ENCODE measurements at regions not wholly inside any gene's neighbourhood (a gene's known extent, or its start where the extent isn't known, plus 50 kb on each side); places are given as distances from the start of the nearest gene placed in this dataset.
A peak's percentile ranks its signal among the peaks of the same experiment; 100 is the strongest.

DNA sequence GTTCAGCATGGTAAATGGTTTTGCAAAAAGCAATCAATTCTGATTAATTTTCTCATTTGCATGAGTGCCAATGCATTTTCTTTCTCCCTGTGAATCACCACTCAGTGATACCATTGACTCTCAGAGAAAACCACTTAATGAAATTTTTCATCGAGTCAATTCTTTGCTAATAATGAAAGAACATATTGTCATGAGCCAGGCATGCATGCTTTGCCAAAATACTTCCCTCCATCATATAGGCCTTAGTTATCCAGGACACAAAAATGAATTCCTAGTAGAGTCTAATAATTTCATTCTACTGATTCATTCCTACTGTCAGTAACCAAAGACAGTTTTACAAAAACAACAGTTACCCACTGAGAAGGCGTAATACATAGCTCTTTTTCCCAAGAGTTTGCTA is 680.0 kb downstream of the TRIML1 start:
- TF ChIP-seq, protein P1, sequence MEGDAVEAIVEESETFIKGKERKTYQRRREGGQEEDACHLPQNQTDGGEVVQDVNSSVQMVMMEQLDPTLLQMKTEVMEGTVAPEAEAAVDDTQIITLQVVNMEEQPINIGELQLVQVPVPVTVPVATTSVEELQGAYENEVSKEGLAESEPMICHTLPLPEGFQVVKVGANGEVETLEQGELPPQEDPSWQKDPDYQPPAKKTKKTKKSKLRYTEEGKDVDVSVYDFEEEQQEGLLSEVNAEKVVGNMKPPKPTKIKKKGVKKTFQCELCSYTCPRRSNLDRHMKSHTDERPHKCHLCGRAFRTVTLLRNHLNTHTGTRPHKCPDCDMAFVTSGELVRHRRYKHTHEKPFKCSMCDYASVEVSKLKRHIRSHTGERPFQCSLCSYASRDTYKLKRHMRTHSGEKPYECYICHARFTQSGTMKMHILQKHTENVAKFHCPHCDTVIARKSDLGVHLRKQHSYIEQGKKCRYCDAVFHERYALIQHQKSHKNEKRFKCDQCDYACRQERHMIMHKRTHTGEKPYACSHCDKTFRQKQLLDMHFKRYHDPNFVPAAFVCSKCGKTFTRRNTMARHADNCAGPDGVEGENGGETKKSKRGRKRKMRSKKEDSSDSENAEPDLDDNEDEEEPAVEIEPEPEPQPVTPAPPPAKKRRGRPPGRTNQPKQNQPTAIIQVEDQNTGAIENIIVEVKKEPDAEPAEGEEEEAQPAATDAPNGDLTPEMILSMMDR (IDR thresholded peaks at IDR 0.05; ENCODE audit: insufficient read depth, low read depth, low read length, missing control alignments): no peak
- no peak overlapping the region for H3K4me3 ChIP-seq (ENCODE audit: low read length)
- DNase-seq (ENCODE audit: low read depth): no peak

DNA sequence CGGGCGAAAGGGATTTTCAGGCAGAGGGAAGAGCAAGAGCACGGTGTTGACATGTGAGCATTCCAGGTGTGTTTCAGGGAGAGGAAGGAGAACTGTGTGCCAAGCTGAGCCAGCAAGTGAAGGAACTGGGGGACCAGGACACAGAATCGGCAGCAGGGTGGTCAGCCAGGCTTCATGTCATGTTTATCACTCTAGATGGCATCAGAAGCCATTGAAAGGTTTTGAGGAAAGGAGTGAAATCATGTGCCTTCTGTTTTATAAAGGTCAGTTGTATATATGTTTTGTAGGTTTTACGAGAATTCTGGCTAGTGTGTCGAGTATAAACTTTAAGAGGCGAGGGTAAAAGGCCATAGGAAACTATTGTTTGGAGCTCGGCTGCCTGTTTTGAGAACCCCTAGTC is 682.3 kb downstream of the TRIML1 start:
- DNase-seq (ENCODE audit: low read depth): no peak
- TF ChIP-seq, protein P1 (IDR thresholded peaks at IDR 0.05; ENCODE audit: insufficient read depth, low read depth, low read length, missing control alignments): no peak
- H3K4me3 ChIP-seq (ENCODE audit: low read length): no peak overlapping the region

DNA sequence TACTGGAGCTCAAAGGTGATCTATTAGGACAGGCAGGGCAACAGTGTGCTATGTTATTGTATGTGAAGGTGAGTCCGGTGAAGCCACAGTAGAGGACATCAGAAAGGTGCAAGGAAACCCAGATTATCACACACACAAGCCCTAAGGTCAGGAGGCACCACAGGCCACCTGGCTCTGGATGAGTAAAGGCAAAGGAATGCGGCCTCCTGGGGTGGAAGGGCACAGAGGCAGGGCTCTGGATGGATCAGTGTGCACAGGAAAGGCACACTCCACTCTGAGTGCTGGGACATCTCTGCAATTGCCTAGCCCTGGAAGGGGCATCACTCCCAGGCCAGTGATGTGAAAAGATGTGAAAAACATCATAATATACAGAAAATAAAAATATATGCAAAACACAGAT is 683.5 kb downstream of the TRIML1 start:
- TF ChIP-seq, protein P1 (IDR thresholded peaks at IDR 0.05; ENCODE audit: insufficient read depth, low read depth, low read length, missing control alignments): no peak
- H3K4me3 ChIP-seq (ENCODE audit: low read length): no peak overlapping the region
- DNase-seq (ENCODE audit: low read depth): peak; percentile 6

DNA sequence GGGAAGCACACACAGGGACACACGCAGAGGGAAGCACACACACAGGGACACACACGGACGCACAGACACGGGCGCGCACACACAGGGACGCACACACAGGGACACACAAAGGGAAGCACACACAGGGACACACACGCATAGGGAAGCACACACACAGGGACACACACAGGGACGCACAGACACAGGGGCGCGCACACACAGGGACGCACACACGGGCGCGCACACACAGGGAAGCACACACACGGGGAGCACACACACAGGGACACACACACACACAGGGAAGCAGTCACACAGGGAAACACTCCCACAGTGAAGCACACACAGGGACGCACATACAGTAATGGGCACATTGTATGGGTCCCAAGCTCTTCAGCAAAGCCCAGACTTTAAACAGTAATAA is 685.3 kb downstream of the TRIML1 start:
- no peak for DNase-seq (ENCODE audit: low read depth)
- TF ChIP-seq, protein P1 (IDR thresholded peaks at IDR 0.05; ENCODE audit: insufficient read depth, low read depth, low read length, missing control alignments): no peak
- no peak overlapping the region for H3K4me3 ChIP-seq (ENCODE audit: low read length)

DNA sequence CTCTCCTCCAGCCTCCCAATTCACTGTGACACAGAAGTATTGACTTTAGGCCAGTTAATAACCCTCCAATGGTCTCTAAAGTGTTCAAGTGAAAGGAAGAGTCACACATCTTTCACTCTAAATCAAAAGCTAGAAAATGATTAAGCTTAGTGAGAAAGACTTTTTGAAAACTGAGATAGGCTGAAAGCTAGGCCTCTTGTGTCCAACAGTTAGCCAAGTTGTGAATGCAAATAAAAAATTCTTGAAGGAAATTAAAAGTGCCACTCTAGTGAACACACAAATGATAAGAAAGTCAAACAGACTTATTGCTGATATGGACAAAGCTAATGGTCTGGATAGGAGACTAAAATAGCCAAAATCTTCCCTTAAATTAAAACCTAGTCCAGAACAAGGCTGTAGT is 687.2 kb downstream of the TRIML1 start:
- H3K4me3 ChIP-seq (ENCODE audit: low read length): no peak overlapping the region
- no peak for DNase-seq (ENCODE audit: low read depth)
- TF ChIP-seq, protein P1 (IDR thresholded peaks at IDR 0.05; ENCODE audit: insufficient read depth, low read depth, low read length, missing control alignments): no peak

DNA sequence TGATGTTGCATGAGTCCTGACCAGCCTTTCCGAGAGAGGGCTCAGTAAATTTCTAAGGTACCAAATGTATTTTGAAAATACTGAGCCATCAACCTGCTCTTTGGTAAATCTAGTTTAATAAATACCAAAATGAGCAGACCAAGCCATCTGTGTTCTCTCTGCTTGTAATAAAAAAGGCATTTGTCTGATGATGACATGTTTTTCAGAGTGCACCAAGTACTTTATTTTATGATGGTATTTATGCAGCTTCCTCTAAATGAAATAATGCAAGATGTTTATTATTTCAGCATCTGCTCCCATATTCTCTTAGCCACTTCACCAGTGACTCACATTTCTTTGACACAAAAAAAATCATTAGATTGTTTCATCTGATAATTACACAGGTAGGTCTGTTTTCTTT is 700.5 kb downstream of the TRIML1 start:
- DNase-seq (ENCODE audit: low read depth): no peak
- TF ChIP-seq, protein P1 (IDR thresholded peaks at IDR 0.05; ENCODE audit: insufficient read depth, low read depth, low read length, missing control alignments): no peak
- no peak overlapping the region for H3K4me3 ChIP-seq (ENCODE audit: low read length)

DNA sequence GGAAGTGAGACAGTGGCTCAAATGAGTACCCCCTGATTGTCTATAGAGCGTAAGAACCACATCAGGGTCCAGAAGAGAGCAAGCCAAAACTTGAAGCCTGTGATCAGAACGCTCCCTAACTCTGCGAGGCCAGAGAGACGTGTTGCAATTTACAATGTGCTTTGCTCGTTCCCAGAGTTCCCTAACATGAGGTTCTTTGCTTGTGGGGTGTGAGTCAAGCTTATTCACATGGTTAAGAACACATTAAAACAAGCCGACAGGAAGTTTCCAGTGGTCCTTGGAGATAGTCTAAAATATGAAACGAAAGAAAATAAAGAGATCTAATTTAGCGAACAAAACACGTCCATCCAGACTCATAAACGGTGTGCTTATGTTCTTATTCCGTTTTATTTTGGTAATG is 702.3 kb downstream of the TRIML1 start:
- no peak overlapping the region for H3K4me3 ChIP-seq (ENCODE audit: low read length)
- no peak for DNase-seq (ENCODE audit: low read depth)
- TF ChIP-seq, protein P1 (IDR thresholded peaks at IDR 0.05; ENCODE audit: insufficient read depth, low read depth, low read length, missing control alignments): no peak
